AG09319 (cell line): ENCODE measurements at regions not wholly inside any gene's neighbourhood (a gene's known extent, or its start where the extent isn't known, plus 50 kb on each side); places are given as distances from the start of the nearest gene placed in this dataset.

ENCODE experiments used
- DNase-seq: peaks from one replicate; pipeline ENCODE4 v3.0.0-alpha.2; 2010; ENCODE audit warnings: low read depth; ENCODE audit errors: extremely low read depth
- CTCF ChIP-seq: IDR thresholded peaks from 2 replicates; pipeline ENCODE4 v1.5.1; 2011; ENCODE audit warnings: low read depth, mild to moderate bottlenecking, inconsistent platforms, low read length, moderate library complexity

- DNase-seq = no peak
- TF ChIP-seq CTCF = no peak
These were observed 87.9 kb upstream of the FSTL4 start for GRCh38 chr5:133700251-133700650.

GRCh38 chr5:133698646-133699526 is 86.5 kb upstream of the FSTL4 start:
- TF ChIP-seq CTCF = no peak
- DNase-seq = no peak

GRCh38 chr5:133698259-133698554 is 85.9 kb upstream of the FSTL4 start:
- no peak for DNase-seq
- TF ChIP-seq CTCF = no peak

DNA sequence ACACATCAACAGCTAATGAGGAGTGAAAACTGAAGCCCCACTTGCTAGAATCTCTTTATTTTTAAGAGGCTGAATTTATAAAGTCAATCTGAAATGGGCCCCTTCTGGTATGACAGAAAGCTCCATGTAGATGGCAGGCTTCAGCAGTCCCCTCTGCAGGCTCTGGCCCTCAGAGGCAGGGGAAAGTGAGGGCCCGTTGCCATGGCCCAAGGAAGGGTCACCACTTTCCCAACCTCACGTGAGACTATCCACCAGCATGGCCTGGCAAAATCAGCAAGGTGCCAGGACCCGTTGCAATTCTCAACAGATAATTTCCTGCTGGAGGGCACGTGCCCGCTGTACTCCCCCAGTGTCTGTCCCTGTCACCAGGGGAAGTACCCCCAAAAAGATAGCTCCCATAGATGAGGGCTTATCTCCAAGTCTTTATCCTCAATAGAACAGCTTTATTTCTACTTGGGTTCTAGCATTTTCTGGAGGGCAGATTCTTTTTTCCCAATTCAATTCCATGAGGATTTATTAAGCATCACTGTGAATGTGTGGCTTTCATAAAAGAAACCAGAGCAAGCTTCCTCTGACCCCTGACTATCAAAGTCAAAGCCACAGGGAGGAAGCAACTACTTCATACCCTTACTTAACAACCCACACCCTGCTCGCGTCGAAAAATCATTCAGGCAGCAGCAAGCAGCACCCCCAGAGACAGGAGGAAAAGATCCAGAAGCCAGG is 85.4 kb upstream of the FSTL4 start:
- DNase-seq = no peak
- no peak for TF ChIP-seq CTCF

DNA sequence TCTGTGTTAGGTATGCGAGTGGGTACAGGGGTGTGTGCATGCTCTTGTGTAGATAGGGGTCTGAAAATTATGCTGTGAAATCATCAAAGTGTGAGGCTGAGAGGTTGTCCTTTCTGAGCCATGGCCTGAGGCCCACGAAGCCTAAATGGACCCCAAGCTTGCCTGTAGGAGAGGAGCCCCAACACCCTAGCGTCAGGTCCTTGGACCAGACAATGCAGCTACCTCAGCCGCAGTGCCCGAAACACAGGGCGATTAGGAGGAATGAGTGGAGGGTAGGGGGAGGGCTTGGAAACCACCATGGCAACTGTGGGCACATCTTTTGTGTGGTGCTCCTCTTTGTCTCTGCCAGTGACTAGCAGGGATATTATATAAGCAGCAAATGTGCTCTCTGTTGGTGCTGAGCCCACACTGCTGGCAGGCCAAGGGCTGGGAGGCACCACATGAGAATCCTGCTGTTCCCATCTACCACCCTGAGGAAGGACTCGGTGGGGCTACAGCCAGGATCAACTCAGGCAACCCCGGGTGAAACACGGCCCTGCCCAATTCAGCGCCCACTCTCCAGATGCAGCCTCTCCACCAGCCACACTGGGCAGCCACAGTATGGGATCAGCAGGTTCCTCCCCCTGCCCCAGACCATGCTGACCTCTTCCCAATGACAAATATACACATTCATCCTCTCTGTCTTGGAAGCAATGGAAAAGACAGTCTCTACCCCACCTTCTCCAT is 84.6 kb upstream of the FSTL4 start:
- TF ChIP-seq CTCF = no peak
- no peak for DNase-seq

GRCh38 chr5:133696006-133696584 is 83.8 kb upstream of the FSTL4 start:
- DNase-seq = no peak
- no peak for TF ChIP-seq CTCF
